GM10248 (cell line): ENCODE measurements at regions not wholly inside any gene's neighbourhood (a gene's known extent, or its start where the extent isn't known, plus 50 kb on each side); places are given as distances from the start of the nearest gene placed in this dataset.

Source experiments
- CTCF ChIA-PET: fragments of 300-600 bp; sonication (Branson Sonifier 250); formaldehyde crosslinking; extraction: SDS; loops from one replicate; lab custom pipeline; 2021; ENCODE audit warnings: antibody characterized with exemption; lab: Yijun Ruan, JAX
- POLR2A ChIA-PET: fragments of 350-650 bp; sonication (Branson Sonifier 250); formaldehyde crosslinking; extraction: SDS; loops from one replicate; lab custom pipeline; 2020; ENCODE audit warnings: antibody characterized with exemption; lab: Yijun Ruan, JAX
- DNase-seq: peaks from one replicate; pipeline ENCODE4 v3.0.0; 2012; ENCODE audit errors: extremely low spot score
- TF ChIP-seq, protein P1 (sequence below): IDR thresholded peaks from 2 replicates; pipeline ENCODE4 v1.5.1; 2012; ENCODE audit warnings: mild to moderate bottlenecking, low read depth; ENCODE audit errors: extremely low read depth, missing control alignments, control extremely low read depth

DNA sequence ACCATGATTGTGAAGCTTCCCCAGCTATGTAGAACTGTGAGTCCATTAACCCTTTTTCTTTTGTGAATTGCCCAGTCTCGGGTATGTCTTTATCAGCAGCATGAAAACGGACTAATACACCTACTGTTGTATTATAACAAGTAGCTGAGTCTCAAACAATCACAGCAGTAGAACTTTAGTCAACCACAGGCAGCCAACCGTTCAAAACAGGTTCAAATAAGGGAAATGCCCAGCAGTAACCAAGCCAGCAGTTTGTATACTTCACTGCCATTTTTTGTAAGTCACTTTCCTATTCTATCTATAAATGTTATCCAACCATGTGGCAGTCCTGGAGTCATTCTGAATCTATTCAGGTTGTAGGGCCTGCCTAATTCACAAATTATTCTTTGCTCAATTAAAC is 1560.6 kb upstream of the SLC39A10 start:
- TF ChIP-seq, protein P1, sequence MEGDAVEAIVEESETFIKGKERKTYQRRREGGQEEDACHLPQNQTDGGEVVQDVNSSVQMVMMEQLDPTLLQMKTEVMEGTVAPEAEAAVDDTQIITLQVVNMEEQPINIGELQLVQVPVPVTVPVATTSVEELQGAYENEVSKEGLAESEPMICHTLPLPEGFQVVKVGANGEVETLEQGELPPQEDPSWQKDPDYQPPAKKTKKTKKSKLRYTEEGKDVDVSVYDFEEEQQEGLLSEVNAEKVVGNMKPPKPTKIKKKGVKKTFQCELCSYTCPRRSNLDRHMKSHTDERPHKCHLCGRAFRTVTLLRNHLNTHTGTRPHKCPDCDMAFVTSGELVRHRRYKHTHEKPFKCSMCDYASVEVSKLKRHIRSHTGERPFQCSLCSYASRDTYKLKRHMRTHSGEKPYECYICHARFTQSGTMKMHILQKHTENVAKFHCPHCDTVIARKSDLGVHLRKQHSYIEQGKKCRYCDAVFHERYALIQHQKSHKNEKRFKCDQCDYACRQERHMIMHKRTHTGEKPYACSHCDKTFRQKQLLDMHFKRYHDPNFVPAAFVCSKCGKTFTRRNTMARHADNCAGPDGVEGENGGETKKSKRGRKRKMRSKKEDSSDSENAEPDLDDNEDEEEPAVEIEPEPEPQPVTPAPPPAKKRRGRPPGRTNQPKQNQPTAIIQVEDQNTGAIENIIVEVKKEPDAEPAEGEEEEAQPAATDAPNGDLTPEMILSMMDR, result no peak
- ChIA-PET POLR2A (no interaction called here), CTCF (interaction anchor here (3.4 kb wide), 1 partner anchor 9 kb away, joined by 19 read pairs; no protein-coding TSS in a partner anchor)
- no peak for DNase-seq

DNA sequence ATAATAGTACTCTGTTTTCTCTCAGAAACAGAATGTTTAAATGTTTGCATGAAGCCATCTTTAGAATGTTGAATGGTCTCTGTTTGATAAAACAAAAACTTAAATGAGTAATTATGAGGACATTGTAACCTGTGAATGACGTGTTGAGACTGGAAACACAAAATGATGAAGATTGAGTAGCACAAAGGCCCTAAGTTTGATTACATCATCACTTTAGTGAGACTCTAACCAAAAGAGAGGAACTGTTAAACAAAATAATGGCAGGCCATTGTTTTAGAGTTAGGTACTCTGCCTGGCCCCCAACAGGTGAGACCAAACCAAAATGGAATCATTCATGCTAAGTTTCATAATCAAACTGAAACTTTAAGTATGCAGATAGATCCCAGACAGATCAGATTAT is 1561.7 kb upstream of the SLC39A10 start:
- TF ChIP-seq, protein P1, result no peak
- no peak for DNase-seq
- ChIA-PET CTCF (no interaction called here), POLR2A (no interaction called here)

DNA sequence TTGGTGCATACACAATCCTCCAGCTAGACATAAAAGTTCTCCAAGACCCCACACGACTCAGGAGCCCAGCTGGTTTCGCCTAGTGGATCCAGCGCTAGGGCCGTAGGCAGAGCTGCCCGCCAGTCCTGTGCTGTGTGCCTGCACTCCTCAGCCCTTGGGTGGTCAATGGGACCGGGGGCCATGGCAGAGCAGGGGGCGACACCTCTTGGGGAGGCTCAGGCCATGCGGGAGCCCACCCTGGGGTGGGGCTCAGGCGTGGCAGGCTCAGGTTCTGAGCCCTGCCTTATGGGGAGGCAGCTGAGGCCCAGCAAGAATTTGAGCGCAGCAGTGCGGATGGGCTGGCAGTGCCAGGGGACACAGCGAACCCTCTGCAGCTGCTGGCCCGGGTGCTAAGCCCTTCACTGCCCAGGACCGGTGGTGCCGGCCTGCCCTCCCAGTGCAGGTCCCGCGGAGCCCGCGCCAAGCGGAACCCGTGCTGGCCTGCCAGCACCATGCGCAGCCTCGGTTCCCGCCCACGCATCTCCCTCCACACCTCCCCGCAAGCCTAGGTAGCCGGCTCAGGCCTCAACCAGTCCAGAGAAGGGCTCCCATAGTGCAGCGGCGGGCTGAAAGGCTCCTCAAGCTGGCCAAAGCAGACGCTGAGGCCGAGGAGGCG is 1566.6 kb upstream of the SLC39A10 start:
- POLR2A ChIA-PET, result no interaction called here
- CTCF ChIA-PET, result interaction anchor here (1.0 kb wide), 1 partner anchor 10 kb away, joined by 3 read pairs; no protein-coding TSS in a partner anchor
- TF ChIP-seq, protein P1, result no peak
- DNase-seq, result no peak

DNA sequence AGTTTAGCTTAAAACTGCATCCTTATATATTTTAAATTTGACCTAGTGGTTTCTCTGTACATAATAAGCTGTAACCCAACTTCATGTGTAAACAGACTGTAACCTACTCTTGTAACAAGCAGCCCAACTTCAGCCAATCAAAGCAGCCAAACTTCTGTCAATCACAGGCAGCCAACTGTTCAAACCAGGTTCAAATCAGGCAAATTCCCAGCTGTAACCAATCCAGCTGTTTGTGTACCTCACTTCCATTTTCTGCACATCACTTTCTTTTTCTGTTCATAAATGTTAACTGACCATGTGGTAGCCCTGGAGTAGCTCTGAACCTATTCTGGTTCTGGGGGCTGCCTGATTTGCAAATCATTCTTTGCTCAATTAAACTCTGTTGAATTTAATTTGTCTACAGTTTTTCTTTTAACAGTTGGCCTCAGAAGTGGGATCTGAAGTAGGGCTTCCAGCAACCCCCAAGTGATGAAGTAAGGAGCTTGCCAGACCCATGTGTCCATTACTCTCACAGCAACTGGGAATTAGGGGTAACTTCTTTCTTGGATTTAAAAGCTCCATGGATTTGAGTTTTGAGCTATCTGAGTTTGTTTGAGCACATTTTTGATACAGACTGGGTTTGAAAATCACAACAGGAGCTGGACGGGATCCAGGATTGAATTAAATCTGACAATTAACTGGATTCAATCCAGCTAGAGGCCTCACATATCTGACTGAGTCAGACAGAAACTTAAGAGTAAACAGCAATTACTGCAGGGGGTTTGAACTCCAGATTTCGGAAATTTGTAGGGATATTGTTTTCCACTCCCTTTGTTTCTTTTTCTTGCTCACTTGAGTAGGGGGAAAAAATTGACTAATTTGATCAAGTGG is 1569.7 kb upstream of the SLC39A10 start:
- ChIA-PET CTCF (interaction anchor here (0.8 to 2.9 kb wide), 5 partner anchors 8 to 21 kb away, joined by 3 to 19 read pairs (median 5); no protein-coding TSS in a partner anchor), POLR2A (no interaction called here)
- no peak for DNase-seq
- TF ChIP-seq, protein P1, result no peak

DNA sequence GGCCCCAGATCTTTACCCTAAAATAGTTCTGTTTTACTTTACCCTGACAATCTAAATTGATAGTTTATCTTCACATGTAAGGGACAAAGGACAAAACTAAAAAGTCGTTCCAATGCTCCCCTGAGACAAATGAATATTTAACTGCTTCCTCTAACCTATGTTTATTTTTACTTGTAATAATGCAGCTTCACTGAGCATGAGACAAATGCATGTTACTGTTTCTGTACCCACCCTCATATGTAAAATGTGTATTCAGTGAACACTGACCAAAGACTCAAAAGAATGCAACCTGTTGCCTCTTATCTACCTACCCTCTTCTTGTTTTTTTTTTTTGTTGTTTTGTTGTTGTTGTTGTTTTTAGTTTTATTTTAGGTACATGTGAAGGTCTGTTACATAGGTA is 1570.9 kb upstream of the SLC39A10 start:
- CTCF ChIA-PET, result no interaction called here
- TF ChIP-seq, protein P1, result no peak
- no peak for DNase-seq
- POLR2A ChIA-PET, result no interaction called here

DNA sequence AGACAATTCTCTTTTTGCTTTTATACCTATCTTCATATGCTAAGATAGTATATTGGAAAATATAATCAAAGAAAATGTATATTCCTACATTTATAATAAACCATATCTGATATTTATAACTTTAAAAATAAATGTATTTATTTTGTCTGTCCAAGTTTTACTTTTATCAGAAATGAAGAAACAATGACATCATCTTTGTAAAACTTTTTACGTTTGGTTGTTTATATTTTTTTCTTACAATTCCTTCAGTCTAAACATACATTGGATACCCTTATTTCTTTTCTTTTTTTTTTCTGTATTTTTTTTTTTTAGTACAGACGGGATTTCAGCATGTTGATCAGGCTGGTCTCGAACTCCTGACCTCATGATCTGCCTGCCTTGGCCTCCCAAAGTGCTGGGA is 1577.0 kb upstream of the SLC39A10 start:
- no peak for DNase-seq
- TF ChIP-seq, protein P1, result no peak
- CTCF ChIA-PET, result interaction anchor here (0.9 to 1.3 kb wide), 2 partner anchors 10 to 14 kb away, joined by 3 read pairs; no protein-coding TSS in a partner anchor
- POLR2A ChIA-PET, result no interaction called here
